Ishikawa (cell line): ENCODE measurements at regions not wholly inside any gene's neighbourhood (a gene's known extent, or its start where the extent isn't known, plus 50 kb on each side); places are given as distances from the start of the nearest gene placed in this dataset.

Experiments used
- CEBPB ChIP-seq: IDR thresholded peaks from 2 replicates; pipeline ENCODE4 v1.6.1; 2012
- CREB1 ChIP-seq: IDR thresholded peaks from 2 replicates; pipeline ENCODE4 v1.6.1; 2012; ENCODE audit warnings: low read depth
- EGR1 ChIP-seq: IDR thresholded peaks from 2 replicates; pipeline ENCODE4 v1.6.1; 2012
- EP300 ChIP-seq: IDR thresholded peaks from 2 replicates; pipeline ENCODE4 v1.6.1; 2012; ENCODE audit warnings: borderline replicate concordance
- FOXM1 ChIP-seq: IDR thresholded peaks from 2 replicates; pipeline ENCODE4 v1.6.1; 2012; ENCODE audit warnings: low read depth, borderline replicate concordance
- MAX ChIP-seq: IDR thresholded peaks from 2 replicates; pipeline ENCODE4 v1.6.1; 2012
- NFIC ChIP-seq: IDR thresholded peaks from 2 replicates; pipeline ENCODE4 v1.6.1; 2012
- RAD21 ChIP-seq: IDR thresholded peaks from 2 replicates; pipeline ENCODE4 v1.6.1; 2012; ENCODE audit warnings: low read depth
- REST ChIP-seq: IDR thresholded peaks from 2 replicates; pipeline ENCODE4 v1.6.1; 2012; ENCODE audit warnings: low read depth, mild to moderate bottlenecking
- TAF1 ChIP-seq: IDR thresholded peaks from 2 replicates; pipeline ENCODE4 v1.6.1; 2012; ENCODE audit warnings: low read depth, mild to moderate bottlenecking
- TCF12 ChIP-seq: IDR thresholded peaks from 2 replicates; pipeline ENCODE4 v1.6.1; 2012; ENCODE audit warnings: low read depth
- TEAD4 ChIP-seq: IDR thresholded peaks from 2 replicates; pipeline ENCODE4 v1.6.1; 2012
- USF1 ChIP-seq: IDR thresholded peaks from 2 replicates; pipeline ENCODE4 v1.6.1; 2012
- YY1 ChIP-seq: IDR thresholded peaks from 2 replicates; pipeline ENCODE4 v1.6.1; 2012; ENCODE audit warnings: low read depth
- ZBTB7A ChIP-seq: IDR thresholded peaks from 2 replicates; pipeline ENCODE4 v1.6.1; 2012; ENCODE audit warnings: low read depth

- TF ChIP-seq EGR1: no peak
- no peak for TF ChIP-seq FOXM1
- TF ChIP-seq EP300: no peak
- no peak for TF ChIP-seq TEAD4
- no peak for TF ChIP-seq CREB1
- TF ChIP-seq MAX: no peak
- no peak for TF ChIP-seq ZBTB7A
- TF ChIP-seq CEBPB: no peak
- no peak for TF ChIP-seq USF1
- no peak for TF ChIP-seq YY1
- no peak for TF ChIP-seq REST
- TF ChIP-seq RAD21: no peak
- no peak for TF ChIP-seq TAF1
- no peak for TF ChIP-seq TCF12
- TF ChIP-seq NFIC: no peak
Observed at GRCh38 chr5:88984040-88984439, 101.1 kb upstream of the MEF2C start.

GRCh38 chr5:88979726-88980125 lies 96.7 kb upstream of the MEF2C start:
- TF ChIP-seq CREB1: no peak

- TF ChIP-seq EGR1 (no peak), ZBTB7A (no peak), FOXM1 (no peak), YY1 (no peak), NFIC (no peak), REST (no peak), TAF1 (no peak), TEAD4 (no peak), EP300 (no peak), USF1 (no peak), MAX (no peak), CEBPB (no peak), TCF12 (no peak), RAD21 (no peak), CREB1 (no peak)
Observed at GRCh38 chr5:88979244-88979643, 96.3 kb upstream of the MEF2C start.

GRCh38 chr5:88976914-88977313 lies 93.9 kb upstream of the MEF2C start:
- TF ChIP-seq CEBPB (no peak), MAX (no peak)

- no peak for TF ChIP-seq NFIC
- TF ChIP-seq RAD21: no peak
- no peak for TF ChIP-seq CREB1
- TF ChIP-seq CEBPB: no peak
- no peak for TF ChIP-seq TAF1
- no peak for TF ChIP-seq ZBTB7A
- no peak for TF ChIP-seq FOXM1
- no peak for TF ChIP-seq TCF12
- TF ChIP-seq YY1: no peak
- TF ChIP-seq USF1: no peak
- TF ChIP-seq EGR1: no peak
Observed at GRCh38 chr5:88967633-88968585, 84.9 kb upstream of the MEF2C start.
